Choroid plexus epithelial cell (primary cell): ENCODE measurements at regions not wholly inside any gene's neighbourhood (a gene's known extent, or its start where the extent isn't known, plus 50 kb on each side); places are given as distances from the start of the nearest gene placed in this dataset.

Experiments
- DNase-seq: peaks from one replicate; pipeline ENCODE4 v3.0.0-alpha.2; 2010; ENCODE audit warnings: low read depth
- H3K4me3 ChIP-seq: 2 replicates; pipeline ENCODE4 v1.5.1; 2011; ENCODE audit warnings: low read depth, mild to moderate bottlenecking, control low read depth, low read length, moderate library complexity
- CTCF ChIP-seq: conservative IDR thresholded peaks from 2 replicates; pipeline ENCODE4 v1.5.1; 2011; ENCODE audit warnings: low read depth, mild to moderate bottlenecking, control low read depth, inconsistent platforms, low read length, moderate library complexity

- no peak for TF ChIP-seq CTCF
- DNase-seq: no peak
- H3K4me3 ChIP-seq: no peak overlapping the region
These were observed 638.3 kb upstream of the TMEM132C start for GRCh38 chr12:127628645-127629044.

- TF ChIP-seq CTCF: no peak
- DNase-seq: no peak
- H3K4me3 ChIP-seq: no peak overlapping the region
These were observed 637.7 kb upstream of the TMEM132C start for GRCh38 chr12:127629066-127629820.

- no peak for DNase-seq
- H3K4me3 ChIP-seq: no peak overlapping the region
- no peak for TF ChIP-seq CTCF
These were observed 634.5 kb upstream of the TMEM132C start for GRCh38 chr12:127632461-127632860.

- DNase-seq: no peak
- TF ChIP-seq CTCF: no peak
- H3K4me3 ChIP-seq: no peak overlapping the region
These were observed 631.1 kb upstream of the TMEM132C start for GRCh38 chr12:127635838-127636237.

- no peak for TF ChIP-seq CTCF
- DNase-seq: no peak
- no peak overlapping the region for H3K4me3 ChIP-seq
These were observed 630.1 kb upstream of the TMEM132C start for GRCh38 chr12:127636882-127637281.

- H3K4me3 ChIP-seq: no peak overlapping the region
- TF ChIP-seq CTCF: no peak
- DNase-seq: no peak
These were observed 626.6 kb upstream of the TMEM132C start for GRCh38 chr12:127640181-127640886.
